SK-N-SH treated with all-trans-retinoic acid at 6 μM for 48 hours (cell line): ENCODE measurements at regions not wholly inside any gene's neighbourhood (a gene's known extent, or its start where the extent isn't known, plus 50 kb on each side); places are given as distances from the start of the nearest gene placed in this dataset.

Source experiments
- ATAC-seq: fragments of 200-7000 bp; cut with Tn5 transposase; 3 replicates; pipeline ENCODE4 v1.9.1; 2020; ENCODE audit warnings: mild to moderate bottlenecking, moderate library complexity
- ARNTL ChIP-seq: fragments of 450-650 bp; formaldehyde crosslinking; IDR thresholded peaks from 2 replicates; pipeline ENCODE4 v1.5.0; 2020; ENCODE audit warnings: low read depth, mild to moderate bottlenecking, moderate library complexity, borderline replicate concordance
- BACH2 ChIP-seq: fragments of 250-450 bp; sonication (Bioruptor Pico); IDR thresholded peaks from 2 replicates; pipeline ENCODE4 v1.9.0; 2021; ENCODE audit warnings: mild to moderate bottlenecking, borderline replicate concordance
- CSDC2 ChIP-seq: fragments of 250-450 bp; sonication (Bioruptor Pico); IDR thresholded peaks from 2 replicates; pipeline ENCODE4 v1.5.0; 2020; ENCODE audit warnings: mild to moderate bottlenecking, moderate library complexity
- ESRRG ChIP-seq: fragments of 250-450 bp; sonication (Bioruptor Pico); IDR thresholded peaks from 2 replicates; pipeline ENCODE4 v1.6.1; 2021; ENCODE audit warnings: mild to moderate bottlenecking
- GLIS3 ChIP-seq: fragments of 250-450 bp; sonication (Bioruptor Pico); IDR thresholded peaks from 2 replicates; pipeline ENCODE4 v1.5.0; 2020; ENCODE audit warnings: mild to moderate bottlenecking, moderate library complexity
- ISL1 ChIP-seq: fragments of 250-450 bp; sonication (Bioruptor Pico); IDR thresholded peaks from 2 replicates; pipeline ENCODE4 v2.1.2; 2022; ENCODE audit warnings: mild to moderate bottlenecking, moderate library complexity
- OSR1 ChIP-seq: fragments of 250-450 bp; sonication (Bioruptor Pico); IDR thresholded peaks from 2 replicates; pipeline ENCODE4 v1.8.0; 2022; ENCODE audit warnings: moderate library complexity, mild to moderate bottlenecking, inconsistent platforms
- SNAI2 ChIP-seq: fragments of 250-450 bp; sonication (Bioruptor Pico); IDR thresholded peaks from 2 replicates; pipeline ENCODE4 v1.5.0; 2020; ENCODE audit warnings: mild to moderate bottlenecking, moderate library complexity
- TCF4 ChIP-seq: fragments of 250-450 bp; sonication (Bioruptor Pico); IDR thresholded peaks from 2 replicates; pipeline ENCODE4 v1.8.0; 2021; ENCODE audit warnings: mild to moderate bottlenecking, moderate library complexity, borderline replicate concordance
- TOX ChIP-seq: fragments of 250-450 bp; sonication (Bioruptor Pico); IDR thresholded peaks from 2 replicates; pipeline ENCODE4 v1.8.0; 2021; ENCODE audit warnings: mild to moderate bottlenecking, moderate library complexity, borderline replicate concordance
- ZC3H10 ChIP-seq: fragments of 250-450 bp; sonication (Bioruptor Pico); IDR thresholded peaks from 2 replicates; pipeline ENCODE4 v1.5.1; 2021; ENCODE audit warnings: mild to moderate bottlenecking, moderate library complexity
- ZFP3 ChIP-seq: fragments of 250-450 bp; sonication (Bioruptor Pico); IDR thresholded peaks from 2 replicates; pipeline ENCODE4 v1.5.0; 2020; ENCODE audit warnings: mild to moderate bottlenecking, moderate library complexity
- ZNF565 ChIP-seq: fragments of 450-650 bp; formaldehyde crosslinking; conservative IDR thresholded peaks from 2 replicates; pipeline ENCODE4 v1.5.0; 2020; ENCODE audit warnings: low read depth, mild to moderate bottlenecking, moderate library complexity
- ZNF70 ChIP-seq: fragments of 450-650 bp; formaldehyde crosslinking; IDR thresholded peaks from 2 replicates; pipeline ENCODE4 v1.5.0; 2020; ENCODE audit warnings: mild to moderate bottlenecking, moderate library complexity
- TF ChIP-seq, protein P1 (sequence below): fragments of 250-450 bp; sonication (Bioruptor Pico); IDR thresholded peaks from 2 replicates; pipeline ENCODE4 v1.8.0; 2021; ENCODE audit warnings: low read depth, mild to moderate bottlenecking, moderate library complexity, borderline replicate concordance
- TF ChIP-seq, protein P2 (sequence below): fragments of 250-450 bp; sonication (Bioruptor Pico); IDR thresholded peaks from 2 replicates; pipeline ENCODE4 v1.5.1; 2021; ENCODE audit warnings: mild to moderate bottlenecking, moderate library complexity
- TF ChIP-seq, protein P3 (sequence below): fragments of 250-450 bp; sonication (Bioruptor Pico); IDR thresholded peaks from 2 replicates; pipeline ENCODE4 v1.8.0; 2020; ENCODE audit warnings: mild to moderate bottlenecking, moderate library complexity, borderline replicate concordance
- TF ChIP-seq, protein P4 (sequence below): fragments of 250-450 bp; sonication (Bioruptor Pico); IDR thresholded peaks from 2 replicates; pipeline ENCODE4 v1.5.0; 2020; ENCODE audit warnings: mild to moderate bottlenecking, moderate library complexity

DNA sequence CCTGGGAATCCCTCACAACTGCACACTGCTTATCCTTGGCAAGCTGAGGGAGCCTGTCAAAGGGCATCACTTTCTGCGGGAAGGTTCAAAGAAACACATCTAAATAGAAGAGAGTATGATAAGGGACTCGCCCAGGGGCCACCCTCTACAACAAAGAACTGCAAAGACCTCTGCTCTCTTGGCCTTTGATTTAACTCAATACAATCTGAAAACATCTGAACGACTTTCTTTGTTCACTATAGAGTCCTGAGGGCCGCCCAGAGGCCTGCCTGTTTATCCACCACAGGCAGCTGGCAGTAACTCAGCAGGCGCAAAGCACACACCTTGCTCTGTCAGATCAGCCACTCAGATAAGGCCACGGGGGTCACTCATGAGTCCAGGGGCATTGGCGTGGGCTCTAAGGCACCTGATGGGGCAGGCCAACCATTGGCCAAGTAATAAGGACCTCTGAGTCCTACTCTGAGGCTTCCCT is 139.3 kb downstream of the UNC5CL start:
- no peak for ATAC-seq
- TF ChIP-seq ISL1 (CRISPR knock-in tag) (no peak), TOX (CRISPR knock-in tag) (no peak), BACH2 (no peak), ARNTL (CRISPR knock-in tag) (no peak), ZNF70 (CRISPR knock-in tag) (no peak), OSR1 (CRISPR knock-in tag) (no peak), SNAI2 (no peak)
- TF ChIP-seq, protein P1, sequence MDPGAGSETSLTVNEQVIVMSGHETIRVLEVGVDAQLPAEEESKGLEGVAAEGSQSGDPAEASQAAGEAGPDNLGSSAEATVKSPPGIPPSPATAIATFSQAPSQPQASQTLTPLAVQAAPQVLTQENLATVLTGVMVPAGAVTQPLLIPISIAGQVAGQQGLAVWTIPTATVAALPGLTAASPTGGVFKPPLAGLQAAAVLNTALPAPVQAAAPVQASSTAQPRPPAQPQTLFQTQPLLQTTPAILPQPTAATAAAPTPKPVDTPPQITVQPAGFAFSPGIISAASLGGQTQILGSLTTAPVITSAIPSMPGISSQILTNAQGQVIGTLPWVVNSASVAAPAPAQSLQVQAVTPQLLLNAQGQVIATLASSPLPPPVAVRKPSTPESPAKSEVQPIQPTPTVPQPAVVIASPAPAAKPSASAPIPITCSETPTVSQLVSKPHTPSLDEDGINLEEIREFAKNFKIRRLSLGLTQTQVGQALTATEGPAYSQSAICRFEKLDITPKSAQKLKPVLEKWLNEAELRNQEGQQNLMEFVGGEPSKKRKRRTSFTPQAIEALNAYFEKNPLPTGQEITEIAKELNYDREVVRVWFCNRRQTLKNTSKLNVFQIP (CRISPR knock-in tag) = no peak

DNA sequence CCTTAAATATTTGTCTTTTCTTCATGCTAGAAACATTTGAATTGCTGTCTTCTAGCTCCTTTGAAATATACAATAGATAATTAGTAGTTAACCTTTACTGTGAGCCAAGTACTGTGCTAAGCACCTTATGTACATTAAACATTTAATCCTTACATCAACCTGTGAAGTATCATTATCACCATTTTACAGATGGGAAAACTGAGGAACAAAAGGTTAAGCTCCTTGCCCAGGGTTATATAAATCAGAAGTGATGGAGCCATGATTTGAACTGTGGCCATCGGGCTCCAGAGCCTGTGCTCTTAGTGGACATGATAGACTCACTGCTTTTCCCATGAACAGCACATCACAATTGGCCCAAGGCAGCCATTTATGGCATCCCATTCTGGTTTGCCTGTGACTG is 140.9 kb downstream of the UNC5CL start:
- TF ChIP-seq BACH2 (no peak), OSR1 (CRISPR knock-in tag) (no peak), ZC3H10 (CRISPR knock-in tag) (no peak), ZFP3 (no peak), ZNF565 (no peak), SNAI2 (no peak), ARNTL (CRISPR knock-in tag) (no peak), TCF4 (no peak), GLIS3 (CRISPR knock-in tag) (no peak), ESRRG (CRISPR knock-in tag) (no peak), CSDC2 (CRISPR knock-in tag) (no peak), TOX (CRISPR knock-in tag) (no peak), ZNF70 (CRISPR knock-in tag) (no peak)
- TF ChIP-seq, protein P2, sequence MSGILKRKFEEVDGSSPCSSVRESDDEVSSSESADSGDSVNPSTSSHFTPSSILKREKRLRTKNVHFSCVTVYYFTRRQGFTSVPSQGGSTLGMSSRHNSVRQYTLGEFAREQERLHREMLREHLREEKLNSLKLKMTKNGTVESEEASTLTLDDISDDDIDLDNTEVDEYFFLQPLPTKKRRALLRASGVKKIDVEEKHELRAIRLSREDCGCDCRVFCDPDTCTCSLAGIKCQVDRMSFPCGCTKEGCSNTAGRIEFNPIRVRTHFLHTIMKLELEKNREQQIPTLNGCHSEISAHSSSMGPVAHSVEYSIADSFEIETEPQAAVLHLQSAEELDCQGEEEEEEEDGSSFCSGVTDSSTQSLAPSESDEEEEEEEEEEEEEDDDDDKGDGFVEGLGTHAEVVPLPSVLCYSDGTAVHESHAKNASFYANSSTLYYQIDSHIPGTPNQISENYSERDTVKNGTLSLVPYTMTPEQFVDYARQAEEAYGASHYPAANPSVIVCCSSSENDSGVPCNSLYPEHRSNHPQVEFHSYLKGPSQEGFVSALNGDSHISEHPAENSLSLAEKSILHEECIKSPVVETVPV (CRISPR knock-in tag) = no peak
- TF ChIP-seq, protein P3, sequence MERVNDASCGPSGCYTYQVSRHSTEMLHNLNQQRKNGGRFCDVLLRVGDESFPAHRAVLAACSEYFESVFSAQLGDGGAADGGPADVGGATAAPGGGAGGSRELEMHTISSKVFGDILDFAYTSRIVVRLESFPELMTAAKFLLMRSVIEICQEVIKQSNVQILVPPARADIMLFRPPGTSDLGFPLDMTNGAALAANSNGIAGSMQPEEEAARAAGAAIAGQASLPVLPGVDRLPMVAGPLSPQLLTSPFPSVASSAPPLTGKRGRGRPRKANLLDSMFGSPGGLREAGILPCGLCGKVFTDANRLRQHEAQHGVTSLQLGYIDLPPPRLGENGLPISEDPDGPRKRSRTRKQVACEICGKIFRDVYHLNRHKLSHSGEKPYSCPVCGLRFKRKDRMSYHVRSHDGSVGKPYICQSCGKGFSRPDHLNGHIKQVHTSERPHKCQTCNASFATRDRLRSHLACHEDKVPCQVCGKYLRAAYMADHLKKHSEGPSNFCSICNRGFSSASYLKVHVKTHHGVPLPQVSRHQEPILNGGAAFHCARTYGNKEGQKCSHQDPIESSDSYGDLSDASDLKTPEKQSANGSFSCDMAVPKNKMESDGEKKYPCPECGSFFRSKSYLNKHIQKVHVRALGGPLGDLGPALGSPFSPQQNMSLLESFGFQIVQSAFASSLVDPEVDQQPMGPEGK (CRISPR knock-in tag) = no peak
- TF ChIP-seq, all 23 proteins: peak for 0
- no peak for ATAC-seq

DNA sequence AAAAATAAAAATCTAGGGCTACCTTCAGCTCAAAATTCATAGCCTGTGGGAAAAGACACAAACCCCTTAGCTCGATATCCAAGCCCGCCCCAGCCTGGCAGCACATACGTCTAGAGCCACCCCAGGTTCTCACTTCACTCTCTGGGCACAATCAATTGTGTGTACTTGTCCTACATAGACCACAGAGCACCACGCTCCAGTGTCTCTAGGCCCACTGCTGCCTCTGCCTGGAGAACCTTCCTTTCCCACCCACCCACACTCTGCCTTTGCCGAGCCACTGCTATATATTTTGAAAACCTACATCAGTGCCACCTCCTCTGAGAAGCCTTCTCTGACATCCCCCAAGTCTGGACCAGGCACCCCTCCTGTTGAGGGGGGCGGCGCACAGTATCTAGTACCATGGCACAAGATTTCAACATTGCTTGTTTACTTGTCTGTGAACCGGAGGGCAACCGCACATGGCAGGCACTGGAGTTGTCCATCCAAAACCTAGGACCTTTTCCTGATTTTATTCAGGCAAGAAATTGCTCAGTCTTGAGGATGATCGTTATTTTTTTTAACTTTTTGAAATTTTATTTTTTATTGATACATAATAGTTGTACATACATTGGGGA is 141.5 kb downstream of the UNC5CL start:
- TF ChIP-seq, protein P4, sequence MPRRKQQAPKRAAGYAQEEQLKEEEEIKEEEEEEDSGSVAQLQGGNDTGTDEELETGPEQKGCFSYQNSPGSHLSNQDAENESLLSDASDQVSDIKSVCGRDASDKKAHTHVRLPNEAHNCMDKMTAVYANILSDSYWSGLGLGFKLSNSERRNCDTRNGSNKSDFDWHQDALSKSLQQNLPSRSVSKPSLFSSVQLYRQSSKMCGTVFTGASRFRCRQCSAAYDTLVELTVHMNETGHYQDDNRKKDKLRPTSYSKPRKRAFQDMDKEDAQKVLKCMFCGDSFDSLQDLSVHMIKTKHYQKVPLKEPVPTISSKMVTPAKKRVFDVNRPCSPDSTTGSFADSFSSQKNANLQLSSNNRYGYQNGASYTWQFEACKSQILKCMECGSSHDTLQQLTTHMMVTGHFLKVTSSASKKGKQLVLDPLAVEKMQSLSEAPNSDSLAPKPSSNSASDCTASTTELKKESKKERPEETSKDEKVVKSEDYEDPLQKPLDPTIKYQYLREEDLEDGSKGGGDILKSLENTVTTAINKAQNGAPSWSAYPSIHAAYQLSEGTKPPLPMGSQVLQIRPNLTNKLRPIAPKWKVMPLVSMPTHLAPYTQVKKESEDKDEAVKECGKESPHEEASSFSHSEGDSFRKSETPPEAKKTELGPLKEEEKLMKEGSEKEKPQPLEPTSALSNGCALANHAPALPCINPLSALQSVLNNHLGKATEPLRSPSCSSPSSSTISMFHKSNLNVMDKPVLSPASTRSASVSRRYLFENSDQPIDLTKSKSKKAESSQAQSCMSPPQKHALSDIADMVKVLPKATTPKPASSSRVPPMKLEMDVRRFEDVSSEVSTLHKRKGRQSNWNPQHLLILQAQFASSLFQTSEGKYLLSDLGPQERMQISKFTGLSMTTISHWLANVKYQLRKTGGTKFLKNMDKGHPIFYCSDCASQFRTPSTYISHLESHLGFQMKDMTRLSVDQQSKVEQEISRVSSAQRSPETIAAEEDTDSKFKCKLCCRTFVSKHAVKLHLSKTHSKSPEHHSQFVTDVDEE = no peak
- no peak for TF ChIP-seq TOX (CRISPR knock-in tag)
- TF ChIP-seq, protein P2 (CRISPR knock-in tag) = no peak
- TF ChIP-seq ZFP3 = no peak
- TF ChIP-seq, protein P3 (CRISPR knock-in tag) = no peak
- no peak for TF ChIP-seq ZNF565
- no peak for TF ChIP-seq ZNF70 (CRISPR knock-in tag)
- TF ChIP-seq SNAI2 = no peak
- TF ChIP-seq, protein P1 (CRISPR knock-in tag) = no peak
- TF ChIP-seq ISL1 (CRISPR knock-in tag) = no peak
- no peak for TF ChIP-seq ARNTL (CRISPR knock-in tag)
- TF ChIP-seq CSDC2 (CRISPR knock-in tag) = no peak
- TF ChIP-seq ESRRG (CRISPR knock-in tag) = no peak
- no peak for TF ChIP-seq TCF4
- TF ChIP-seq ZC3H10 (CRISPR knock-in tag) = no peak
- ATAC-seq = no peak
